ENCODE measurements at regions not wholly inside any gene's neighbourhood (a gene's known extent, or its start where the extent isn't known, plus 50 kb on each side); places are given as distances from the start of the nearest gene placed in this dataset.

DNA sequence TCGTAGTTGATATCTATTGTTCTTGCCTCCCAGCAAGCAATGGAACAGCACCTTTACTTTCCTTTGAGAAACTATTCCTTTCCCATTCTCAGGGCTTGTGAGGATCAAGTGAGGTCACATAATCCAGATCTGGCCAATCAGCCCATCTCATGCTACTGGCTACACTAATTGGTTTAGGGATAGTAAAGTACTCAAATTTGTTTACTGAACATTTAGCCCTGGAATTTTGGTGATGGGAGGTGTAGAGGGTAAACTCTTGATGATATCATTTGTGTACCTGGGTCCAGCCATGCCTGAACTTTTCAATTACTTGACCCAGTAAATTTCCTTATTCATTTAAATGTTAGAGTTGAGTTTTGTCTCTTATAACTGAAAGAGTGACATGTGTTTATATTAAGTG, 195.8 kb upstream of the TNP1 start:
- Histone ChIP-seq H3K4me2 (ENCODE audit: control insufficient read depth, insufficient read depth) (no peak overlapping the region), H3K9ac (ENCODE audit: control insufficient read depth, insufficient read depth, low read length) (no peak overlapping the region), H3K4me1 (ENCODE audit: control insufficient read depth, insufficient read depth, low read length) (no peaks in the 10 kb centered on the region), H2AFZ (ENCODE audit: control insufficient read depth, low read depth, low read length) (no peak overlapping the region), H3K4me3 (no peak overlapping the region), H3K27ac (ENCODE audit: control insufficient read depth, insufficient read depth) (no peak overlapping the region), H3K79me2 (ENCODE audit: control insufficient read depth, insufficient read depth, low read length) (no peaks in the 10 kb centered on the region), H3K9me3 (replicated peaks; ENCODE audit: control insufficient read depth, insufficient read depth, low read length) (no peaks in the 10 kb centered on the region), H4K20me1 (ENCODE audit: control insufficient read depth, insufficient read depth) (no peaks in the 10 kb centered on the region), H3K36me3 (ENCODE audit: control insufficient read depth in 2 of 2, insufficient read depth in 2 of 2, low read length in 1 of 2) (no peaks in the 10 kb centered on the region), H3K27me3 (replicated peaks in 1 of 2; ENCODE audit: control insufficient read depth in 2 of 2, insufficient read depth in 2 of 2, low read length in 1 of 2) (no peaks in the 10 kb centered on the region)
- POLR2A ChIA-PET = no interaction called here
- TF ChIP-seq LARP7 (IDR thresholded peaks at IDR 0.05) = no peak
- no peak for TF ChIP-seq STAT3 (IDR thresholded peaks at IDR 0.05; ENCODE audit: low read depth, low read length)
- TF ChIP-seq KAT2A (conservative IDR thresholded peaks at IDR 0.05; ENCODE audit: control insufficient read depth, low read depth, low read length) = no peak
- intact Hi-C loops (cut with micrococcal nuclease; ENCODE audit: unreplicated experiment) (loop anchor here (10.0 kb wide), 1 partner anchor 109 kb away; no protein-coding TSS in a partner anchor), in situ Hi-C loops (cut with MboI) (no loop called here)
- CTCF ChIA-PET = no interaction called here
- DNase-seq (ENCODE audit: low read depth, low spot score) (no peak), ATAC-seq (no peak), FAIRE-seq (no peak)
- SMC1A ChIA-PET (ENCODE audit: uncharacterized antibody, unreplicated experiment) = no interaction called here
- no TSS peak for BruUV-seq (replicated peaks)
- RAD21 ChIA-PET (ENCODE audit: unreplicated experiment) = no interaction called here
- 0% methylated on average over 1 of the region's 1 CpG for WGBS (ENCODE audit: insufficient coverage, insufficient replicate concordance, low lambda C conversion rate, missing lambda C conversion rate)

GRCh38 chr2:217054791-217055190, 194.9 kb upstream of the TNP1 start:
- WGBS (ENCODE audit: insufficient coverage, insufficient replicate concordance, low lambda C conversion rate, missing lambda C conversion rate) = 4% methylated on average over 4 of the region's 4 CpGs
- SMC1A ChIA-PET (ENCODE audit: uncharacterized antibody, unreplicated experiment) = no interaction called here
- no peak for FAIRE-seq
- H3K27ac ChIP-seq (ENCODE audit: control insufficient read depth, insufficient read depth) = no peak overlapping the region
- H3K9me3 ChIP-seq (replicated peaks; ENCODE audit: control insufficient read depth, insufficient read depth, low read length) = no peaks in the 10 kb centered on the region
- no peak overlapping the region for H3K9ac ChIP-seq (ENCODE audit: control insufficient read depth, insufficient read depth, low read length)
- intact Hi-C loops (cut with micrococcal nuclease; ENCODE audit: unreplicated experiment) = loop anchor here (10.0 kb wide), 1 partner anchor 110 kb away; no protein-coding TSS in a partner anchor
- H3K36me3 ChIP-seq (ENCODE audit: control insufficient read depth in 2 of 2, insufficient read depth in 2 of 2, low read length in 1 of 2) = no peaks in the 10 kb centered on the region
- in situ Hi-C loops (cut with MboI) = no loop called here
- no peaks in the 10 kb centered on the region; a peak in 1 of 4 replicates for H3K27me3 ChIP-seq (replicated peaks in 1 of 2; ENCODE audit: control insufficient read depth in 2 of 2, insufficient read depth in 2 of 2, low read length in 1 of 2)
- no peaks in the 10 kb centered on the region for H3K79me2 ChIP-seq (ENCODE audit: control insufficient read depth, insufficient read depth, low read length)
- no peak overlapping the region for H2AFZ ChIP-seq (ENCODE audit: control insufficient read depth, low read depth, low read length)
- no peaks in the 10 kb centered on the region for H4K20me1 ChIP-seq (ENCODE audit: control insufficient read depth, insufficient read depth)
- H3K4me1 ChIP-seq (ENCODE audit: control insufficient read depth, insufficient read depth, low read length) = no peaks in the 10 kb centered on the region
- RAD21 ChIA-PET (ENCODE audit: unreplicated experiment) = no interaction called here
- CTCF ChIA-PET = no interaction called here
- BruUV-seq (replicated peaks) = no TSS peak
- no peak for DNase-seq (ENCODE audit: low read depth, low spot score)
- H3K4me3 ChIP-seq = no peak overlapping the region
- peak; percentile 91 for ATAC-seq
- POLR2A ChIA-PET = no interaction called here
- H3K4me2 ChIP-seq (ENCODE audit: control insufficient read depth, insufficient read depth) = no peak overlapping the region
- TF ChIP-seq CBFB (IDR thresholded peaks at IDR 0.05; ENCODE audit: low read depth) (no peak), IKZF2 (IDR thresholded peaks at IDR 0.05) (peak in 1 of 2 experiments; percentile 33; a peak in 1 of 4 replicates), NFYA (IDR thresholded peaks at IDR 0.05; ENCODE audit: borderline replicate concordance, low read depth, low read length) (no peak), MTA2 (IDR thresholded peaks at IDR 0.05; ENCODE audit: low read depth) (peak; percentile 53; the same call in 1 of the 2 replicates), ZNF207 (IDR thresholded peaks at IDR 0.05; ENCODE audit: borderline replicate concordance) (no peak), DPF2 (IDR thresholded peaks at IDR 0.05) (0 out of 2 replicates have a peak, but pooled peaks have one; percentile 36), ELK1 (IDR thresholded peaks at IDR 0.05; ENCODE audit: low read depth, low read length) (no peak), BHLHE40 (IDR thresholded peaks at IDR 0.05; ENCODE audit: borderline replicate concordance in 1 of 2, low read depth in 2 of 2, low read length in 1 of 2) (no peak)
- TF ChIP-seq, protein P1, sequence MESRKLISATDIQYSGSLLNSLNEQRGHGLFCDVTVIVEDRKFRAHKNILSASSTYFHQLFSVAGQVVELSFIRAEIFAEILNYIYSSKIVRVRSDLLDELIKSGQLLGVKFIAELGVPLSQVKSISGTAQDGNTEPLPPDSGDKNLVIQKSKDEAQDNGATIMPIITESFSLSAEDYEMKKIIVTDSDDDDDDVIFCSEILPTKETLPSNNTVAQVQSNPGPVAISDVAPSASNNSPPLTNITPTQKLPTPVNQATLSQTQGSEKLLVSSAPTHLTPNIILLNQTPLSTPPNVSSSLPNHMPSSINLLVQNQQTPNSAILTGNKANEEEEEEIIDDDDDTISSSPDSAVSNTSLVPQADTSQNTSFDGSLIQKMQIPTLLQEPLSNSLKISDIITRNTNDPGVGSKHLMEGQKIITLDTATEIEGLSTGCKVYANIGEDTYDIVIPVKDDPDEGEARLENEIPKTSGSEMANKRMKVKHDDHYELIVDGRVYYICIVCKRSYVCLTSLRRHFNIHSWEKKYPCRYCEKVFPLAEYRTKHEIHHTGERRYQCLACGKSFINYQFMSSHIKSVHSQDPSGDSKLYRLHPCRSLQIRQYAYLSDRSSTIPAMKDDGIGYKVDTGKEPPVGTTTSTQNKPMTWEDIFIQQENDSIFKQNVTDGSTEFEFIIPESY (IDR thresholded peaks at IDR 0.05) = no peak
- TF ChIP-seq, protein P2, sequence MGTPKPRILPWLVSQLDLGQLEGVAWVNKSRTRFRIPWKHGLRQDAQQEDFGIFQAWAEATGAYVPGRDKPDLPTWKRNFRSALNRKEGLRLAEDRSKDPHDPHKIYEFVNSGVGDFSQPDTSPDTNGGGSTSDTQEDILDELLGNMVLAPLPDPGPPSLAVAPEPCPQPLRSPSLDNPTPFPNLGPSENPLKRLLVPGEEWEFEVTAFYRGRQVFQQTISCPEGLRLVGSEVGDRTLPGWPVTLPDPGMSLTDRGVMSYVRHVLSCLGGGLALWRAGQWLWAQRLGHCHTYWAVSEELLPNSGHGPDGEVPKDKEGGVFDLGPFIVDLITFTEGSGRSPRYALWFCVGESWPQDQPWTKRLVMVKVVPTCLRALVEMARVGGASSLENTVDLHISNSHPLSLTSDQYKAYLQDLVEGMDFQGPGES (IDR thresholded peaks at IDR 0.05) = no peak
- TF ChIP-seq, protein P3, sequence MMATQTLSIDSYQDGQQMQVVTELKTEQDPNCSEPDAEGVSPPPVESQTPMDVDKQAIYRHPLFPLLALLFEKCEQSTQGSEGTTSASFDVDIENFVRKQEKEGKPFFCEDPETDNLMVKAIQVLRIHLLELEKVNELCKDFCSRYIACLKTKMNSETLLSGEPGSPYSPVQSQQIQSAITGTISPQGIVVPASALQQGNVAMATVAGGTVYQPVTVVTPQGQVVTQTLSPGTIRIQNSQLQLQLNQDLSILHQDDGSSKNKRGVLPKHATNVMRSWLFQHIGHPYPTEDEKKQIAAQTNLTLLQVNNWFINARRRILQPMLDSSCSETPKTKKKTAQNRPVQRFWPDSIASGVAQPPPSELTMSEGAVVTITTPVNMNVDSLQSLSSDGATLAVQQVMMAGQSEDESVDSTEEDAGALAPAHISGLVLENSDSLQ (IDR thresholded peaks at IDR 0.05) = no peak

Data from GM12878 (cell line).